H9 (cell line): ENCODE measurements at regions not wholly inside any gene's neighbourhood (a gene's known extent, or its start where the extent isn't known, plus 50 kb on each side); places are given as distances from the start of the nearest gene placed in this dataset.

ENCODE experiments used
- DNase-seq: peaks from one replicate; pipeline ENCODE4 v3.0.0-alpha.2; 2017
- H2AFZ ChIP-seq: one replicate; pipeline ENCODE4 v1.6.1; 2013; ENCODE audit warnings: mild to moderate bottlenecking, low read length, control low read depth, moderate library complexity
- H2AK5ac ChIP-seq: 2 replicates; pipeline ENCODE4 v1.6.1; 2013; ENCODE audit warnings: low read length, control low read depth, mixed read lengths; ENCODE audit not compliant: insufficient read length
- H2BK120ac ChIP-seq: one replicate; pipeline ENCODE4 v1.6.1; 2013; ENCODE audit warnings: low read depth, mild to moderate bottlenecking, low read length, control low read depth, inconsistent platforms; ENCODE audit not compliant: poor library complexity, severe bottlenecking
- H2BK12ac ChIP-seq: 2 replicates; pipeline ENCODE4 v1.6.1; 2013; ENCODE audit warnings: low read length, control low read depth, mixed read lengths, low read depth; ENCODE audit not compliant: insufficient read length
- H2BK15ac ChIP-seq: 2 replicates; pipeline ENCODE4 v1.6.1; 2013; ENCODE audit warnings: low read depth, low read length, control low read depth
- H2BK20ac ChIP-seq: one replicate; pipeline ENCODE4 v1.6.1; 2013; ENCODE audit warnings: low read depth, mild to moderate bottlenecking, low read length, control low read depth, inconsistent platforms; ENCODE audit not compliant: poor library complexity, severe bottlenecking
- H2BK5ac ChIP-seq: 2 replicates; pipeline ENCODE4 v1.6.1; 2013; ENCODE audit warnings: low read length, control low read depth, mixed read lengths; ENCODE audit not compliant: insufficient read length
- H3K14ac ChIP-seq: 2 replicates; pipeline ENCODE4 v1.6.1; 2013; ENCODE audit warnings: low read length, control low read depth; ENCODE audit not compliant: insufficient read depth
- H3K18ac ChIP-seq: 2 replicates; pipeline ENCODE4 v1.6.1; 2013; ENCODE audit warnings: low read depth, mild to moderate bottlenecking, mixed read lengths, low read length, control low read depth; ENCODE audit not compliant: insufficient read length
- H3K23ac ChIP-seq: 2 replicates; pipeline ENCODE4 v1.6.1; 2013; ENCODE audit warnings: low read length, control low read depth, mixed read lengths, low read depth; ENCODE audit not compliant: insufficient read length
- H3K23me2 ChIP-seq: 2 replicates; pipeline ENCODE4 v1.6.1; 2013; ENCODE audit warnings: low read depth, mild to moderate bottlenecking, mixed read lengths, low read length, control low read depth; ENCODE audit not compliant: insufficient read length, poor library complexity, severe bottlenecking
- H3K27ac ChIP-seq: 2 replicates; pipeline ENCODE4 v1.5.1; 2013; ENCODE audit warnings: low read length, control low read depth, mixed read lengths, low read depth; ENCODE audit not compliant: insufficient read length
- H3K27me3 ChIP-seq: 2 replicates; pipeline ENCODE4 v1.6.1; 2013; ENCODE audit warnings: low read length, control low read depth, inconsistent platforms; ENCODE audit not compliant: insufficient read depth
- H3K4ac ChIP-seq: 2 replicates; pipeline ENCODE4 v1.6.1; 2013; ENCODE audit warnings: low read depth, mild to moderate bottlenecking, control low read depth, inconsistent platforms, low read length, moderate library complexity
- H3K4me1 ChIP-seq: 2 replicates; pipeline ENCODE4 v1.6.1; 2013; ENCODE audit warnings: low read length, control low read depth, inconsistent platforms; ENCODE audit not compliant: insufficient read depth
- H3K4me2 ChIP-seq: 2 replicates; pipeline ENCODE4 v1.6.1; 2013; ENCODE audit warnings: low read length, control low read depth, mixed read lengths; ENCODE audit not compliant: insufficient read length, insufficient read depth
- H3K56ac ChIP-seq: 2 replicates; pipeline ENCODE4 v1.6.1; 2013; ENCODE audit warnings: low read depth, mild to moderate bottlenecking, mixed read lengths, low read length, control low read depth; ENCODE audit not compliant: insufficient read length
- H3K79me1 ChIP-seq: 2 replicates; pipeline ENCODE4 v1.6.1; 2013; ENCODE audit warnings: low read depth, mild to moderate bottlenecking, moderate library complexity, low read length, control low read depth, inconsistent platforms; ENCODE audit not compliant: insufficient read depth, poor library complexity, severe bottlenecking
- H3K79me2 ChIP-seq: 2 replicates; pipeline ENCODE4 v1.6.1; 2013; ENCODE audit warnings: low read length, control low read depth, inconsistent platforms; ENCODE audit not compliant: insufficient read depth
- H3K9ac ChIP-seq: 2 replicates; pipeline ENCODE4 v1.6.1; 2013; ENCODE audit warnings: low read length, control low read depth, mixed read lengths; ENCODE audit not compliant: insufficient read length; ENCODE audit errors: extremely low read depth
- H3K9me3 ChIP-seq: one replicate; pipeline ENCODE4 v1.6.1; 2013; ENCODE audit warnings: low read depth, low read length, inconsistent platforms; ENCODE audit not compliant: control insufficient read depth
- H3T11ph ChIP-seq: one replicate; pipeline ENCODE4 v1.6.1; 2013; ENCODE audit warnings: mild to moderate bottlenecking, low read length, control low read depth, inconsistent platforms
- H4K20me1 ChIP-seq: one replicate; pipeline ENCODE4 v1.6.1; 2013; ENCODE audit not compliant: control insufficient read depth, insufficient read length, insufficient read depth
- H4K5ac ChIP-seq: 2 replicates; pipeline ENCODE4 v1.6.1; 2013; ENCODE audit warnings: low read depth, mild to moderate bottlenecking, mixed read lengths, low read length, control low read depth; ENCODE audit not compliant: insufficient read length
- H4K8ac ChIP-seq: replicated peaks from 2 replicates; pipeline ENCODE4 v1.6.1; 2013; ENCODE audit warnings: low read length, control low read depth, mixed read lengths, low read depth; ENCODE audit not compliant: insufficient read length
- H4K91ac ChIP-seq: 2 replicates; pipeline ENCODE4 v1.6.1; 2013; ENCODE audit warnings: low read depth, mild to moderate bottlenecking, moderate library complexity, mixed read lengths, low read length, control low read depth; ENCODE audit not compliant: insufficient read length
- H3K27ac Mint-ChIP-seq, 3 experiments: 2 replicates in 2 of 3; 3 replicates in 1 of 3; pipeline ENCODE4 v1.8.0; 2020 to 2021; ENCODE audit warnings: mixed read lengths in 3 of 3, mild to moderate bottlenecking in 1 of 3, moderate library complexity in 1 of 3
- H3K27me3 Mint-ChIP-seq: 2 replicates; pipeline ENCODE4 v1.8.0; 2021; ENCODE audit warnings: low read depth, mild to moderate bottlenecking, moderate library complexity, mixed read lengths
- H3K36me3 Mint-ChIP-seq, 3 experiments: 2 replicates in 2 of 3; 3 replicates in 1 of 3; pipeline ENCODE4 v1.8.0; 2020 to 2021; ENCODE audit warnings: low read depth in 3 of 3, mixed read lengths in 3 of 3; ENCODE audit not compliant: insufficient read depth in 1 of 3
- H3K4me1 Mint-ChIP-seq, 2 experiments: 2 replicates each; pipeline ENCODE4 v1.8.0; 2020; ENCODE audit warnings: mixed read lengths in 2 of 2
- H3K4me3 Mint-ChIP-seq, 2 experiments: 2 replicates in 1 of 2; 3 replicates in 1 of 2; pipeline ENCODE4 v1.8.0; 2020 to 2021; ENCODE audit warnings: mild to moderate bottlenecking in 2 of 2, mixed read lengths in 2 of 2, moderate library complexity in 1 of 2
- H3K9me3 Mint-ChIP-seq, 2 experiments: 2 replicates in 1 of 2; 3 replicates in 1 of 2; pipeline ENCODE4 v1.8.0; 2020; ENCODE audit warnings: mild to moderate bottlenecking in 2 of 2, mixed read lengths in 2 of 2, moderate library complexity in 1 of 2
- WGBS: extraction: QIAGEN DNeasy Blood & Tissue Kit; methylation state at CpG from one replicate; pipeline ENCODE4 v1.1.7; 2013; ENCODE audit warnings: missing lambda C conversion rate, low lambda C conversion rate, mixed read lengths; ENCODE audit not compliant: insufficient read length; ENCODE audit errors: extremely low coverage; 5-methylcytosine and 5-hydroxymethylcytosine counted together
- TF ChIP-seq, protein P1 (sequence below): fragments of 200-600 bp; sonication (generic); conservative IDR thresholded peaks from 3 replicates; pipeline ENCODE4 v1.8.0; 2021; ENCODE audit warnings: antibody characterized with exemption, mild to moderate bottlenecking

DNA sequence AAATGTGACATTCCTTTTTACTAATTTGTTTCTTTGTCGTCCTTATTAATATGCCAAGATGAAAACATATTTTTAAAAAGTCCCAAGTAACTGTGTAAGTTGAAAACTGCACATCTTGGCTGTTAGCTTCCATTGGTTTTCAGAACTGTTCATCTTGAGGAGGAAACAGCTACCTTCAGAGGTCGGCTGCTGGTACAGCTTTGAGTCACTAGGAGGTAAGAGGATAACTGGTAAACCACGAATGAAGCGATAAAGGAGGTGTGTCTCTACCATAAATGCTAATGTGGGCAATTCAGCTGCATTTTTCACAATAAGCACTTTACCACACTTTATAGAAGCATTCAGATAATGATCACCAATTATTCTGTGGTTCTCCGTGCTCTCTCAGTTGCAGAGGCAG is 137.5 kb upstream of the KRAS start:
- no peak overlapping the region for H2BK12ac ChIP-seq
- no peak overlapping the region for H2AFZ ChIP-seq
- no peak overlapping the region for H2AK5ac ChIP-seq
- H2BK5ac ChIP-seq = no peak overlapping the region
- no peak overlapping the region for H4K5ac ChIP-seq
- no peak overlapping the region for H3K23ac ChIP-seq
- H2BK20ac ChIP-seq = no peak overlapping the region
- Mint-ChIP-seq H3K4me1 (peaks cover 15 to 18% of the 10 kb centered on the region in 2 experiments), H3K27ac (no peak overlapping the region), H3K9me3 (no peaks in the 10 kb centered on the region; a peak in 2 of 5 replicates), H3K4me3 (no peak overlapping the region), H3K27me3 (peaks cover 23% of the 10 kb centered on the region), H3K36me3 (no peaks in the 10 kb centered on the region; a peak in 2 of 7 replicates)
- H2BK120ac ChIP-seq = no peak overlapping the region
- H4K20me1 ChIP-seq = no peaks in the 10 kb centered on the region
- H3T11ph ChIP-seq = no peak overlapping the region
- no peak overlapping the region for H4K8ac ChIP-seq
- peaks cover 4% of the 10 kb centered on the region; the same call in 1 of the 2 replicates for H3K4me1 ChIP-seq
- peaks cover 17% of the 10 kb centered on the region for H3K23me2 ChIP-seq
- no peaks in the 10 kb centered on the region for H3K79me2 ChIP-seq
- no CpG with 5 or more reads among the region's 5 CpGs for WGBS
- H4K91ac ChIP-seq = no peak overlapping the region
- TF ChIP-seq, protein P1, sequence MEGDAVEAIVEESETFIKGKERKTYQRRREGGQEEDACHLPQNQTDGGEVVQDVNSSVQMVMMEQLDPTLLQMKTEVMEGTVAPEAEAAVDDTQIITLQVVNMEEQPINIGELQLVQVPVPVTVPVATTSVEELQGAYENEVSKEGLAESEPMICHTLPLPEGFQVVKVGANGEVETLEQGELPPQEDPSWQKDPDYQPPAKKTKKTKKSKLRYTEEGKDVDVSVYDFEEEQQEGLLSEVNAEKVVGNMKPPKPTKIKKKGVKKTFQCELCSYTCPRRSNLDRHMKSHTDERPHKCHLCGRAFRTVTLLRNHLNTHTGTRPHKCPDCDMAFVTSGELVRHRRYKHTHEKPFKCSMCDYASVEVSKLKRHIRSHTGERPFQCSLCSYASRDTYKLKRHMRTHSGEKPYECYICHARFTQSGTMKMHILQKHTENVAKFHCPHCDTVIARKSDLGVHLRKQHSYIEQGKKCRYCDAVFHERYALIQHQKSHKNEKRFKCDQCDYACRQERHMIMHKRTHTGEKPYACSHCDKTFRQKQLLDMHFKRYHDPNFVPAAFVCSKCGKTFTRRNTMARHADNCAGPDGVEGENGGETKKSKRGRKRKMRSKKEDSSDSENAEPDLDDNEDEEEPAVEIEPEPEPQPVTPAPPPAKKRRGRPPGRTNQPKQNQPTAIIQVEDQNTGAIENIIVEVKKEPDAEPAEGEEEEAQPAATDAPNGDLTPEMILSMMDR = no peak
- no peaks in the 10 kb centered on the region; the same call in 1 of the 2 replicates for H3K27me3 ChIP-seq
- no peak overlapping the region for H2BK15ac ChIP-seq
- no peak overlapping the region for H3K4me2 ChIP-seq
- no peak overlapping the region for H3K9ac ChIP-seq
- no peak overlapping the region for H3K14ac ChIP-seq
- no peak overlapping the region for H3K27ac ChIP-seq
- H3K56ac ChIP-seq = no peak overlapping the region
- DNase-seq = no peak
- no peak overlapping the region for H3K4ac ChIP-seq
- no peaks in the 10 kb centered on the region for H3K9me3 ChIP-seq
- no peaks in the 10 kb centered on the region for H3K79me1 ChIP-seq
- H3K18ac ChIP-seq = no peak overlapping the region
